Stimulated activated CD8-positive, alpha-beta memory T cell treated with anti-CD3 and anti-CD28 coated beads, Interleukin-2, amount 100 ng/mL, for 1 hour (primary cell): ENCODE measurements at regions not wholly inside any gene's neighbourhood (a gene's known extent, or its start where the extent isn't known, plus 50 kb on each side); places are given as distances from the start of the nearest gene placed in this dataset.

Source experiments
- DNase-seq, 2 donors: peaks; one replicate each; pipeline ENCODE4 v3.0.0-alpha.2; 2020; ENCODE audit warnings: low read depth in 2 of 2

DNA sequence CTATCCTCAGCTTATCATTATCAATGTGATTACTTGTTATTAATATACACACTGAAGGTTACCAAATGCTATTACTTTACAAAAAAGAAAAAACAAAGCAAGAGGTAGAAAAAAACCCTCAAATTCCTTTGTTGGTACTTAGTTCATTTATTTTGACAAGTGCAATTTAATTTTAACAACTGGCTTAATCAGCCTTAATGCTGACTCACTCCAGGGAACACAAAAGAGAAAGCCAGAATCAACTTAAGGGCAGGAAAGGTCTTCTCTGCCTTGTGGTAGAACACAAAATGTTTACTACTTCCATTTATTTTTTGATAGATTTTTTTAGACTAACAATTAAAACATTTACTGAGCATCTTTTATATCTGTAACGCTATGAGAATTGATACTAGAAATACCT, 417.1 kb downstream of the PCDH17 start:
- no peak for DNase-seq

DNA sequence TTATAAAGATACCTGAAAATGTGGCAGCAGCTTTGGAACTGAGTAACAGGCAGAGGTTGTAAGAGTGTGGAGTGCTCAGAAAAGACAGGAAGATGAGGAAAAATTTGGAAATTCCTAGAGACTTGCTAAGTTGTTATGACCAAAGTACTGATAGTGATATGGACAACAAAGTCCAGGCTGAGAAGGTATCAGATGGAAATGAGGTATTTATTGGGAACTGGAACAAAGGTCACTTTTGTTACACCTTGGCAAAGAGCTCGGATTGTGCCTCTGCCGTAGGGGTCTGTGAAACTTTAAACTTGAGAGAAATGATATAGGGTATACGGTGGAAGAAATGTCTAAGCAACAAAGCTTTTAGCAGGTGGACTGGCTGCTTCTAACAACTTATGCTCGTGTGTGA, 419.9 kb downstream of the PCDH17 start:
- no peak for DNase-seq

DNA sequence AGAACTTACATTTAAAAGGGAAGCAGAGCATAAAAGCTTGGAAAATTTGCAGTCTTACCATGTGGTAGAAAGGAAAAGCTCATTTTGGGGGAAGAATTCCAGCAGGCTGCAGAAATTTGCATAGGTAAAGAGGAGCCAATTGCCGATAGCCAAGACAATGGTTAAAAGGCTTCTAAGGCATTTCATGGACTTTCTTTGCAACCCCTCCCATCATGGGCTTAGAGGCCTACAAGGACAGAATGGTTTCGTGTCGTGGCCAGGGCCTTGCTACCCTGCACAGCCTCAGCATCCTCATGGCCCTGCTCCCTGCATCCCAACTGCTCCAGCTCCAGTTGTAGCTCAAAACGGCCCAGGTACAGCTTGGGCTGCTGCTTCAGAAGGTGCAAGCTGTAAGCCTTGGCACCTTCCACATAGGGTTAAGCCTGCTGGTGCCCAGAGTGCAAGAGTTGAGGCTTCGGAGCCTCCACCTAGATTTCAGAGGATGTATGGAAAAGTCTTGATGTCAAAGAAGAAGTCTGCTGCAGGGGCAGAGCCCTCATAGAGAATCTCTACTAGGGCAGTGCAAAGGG, 420.3 kb downstream of the PCDH17 start:
- no peak for DNase-seq

DNA sequence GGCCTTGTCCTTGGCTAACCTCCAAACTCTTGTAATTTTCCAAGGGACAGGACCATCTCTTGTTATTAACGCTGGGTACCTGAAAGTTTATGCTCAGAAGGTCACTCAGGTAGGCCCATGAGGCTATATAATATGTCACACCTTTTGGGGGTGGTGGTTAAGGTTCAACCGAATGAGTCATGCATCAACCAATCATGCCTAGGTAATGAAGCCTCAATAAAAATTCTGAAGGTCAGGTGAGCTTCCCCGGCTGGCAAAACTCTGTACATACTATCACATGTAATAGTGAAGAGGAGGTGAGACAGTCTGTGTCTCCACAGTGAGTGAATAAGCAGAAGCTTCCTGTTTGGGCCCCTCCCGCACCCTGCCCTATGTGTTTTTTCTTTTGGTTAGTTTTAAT, 424.9 kb downstream of the PCDH17 start:
- no peak for DNase-seq

DNA sequence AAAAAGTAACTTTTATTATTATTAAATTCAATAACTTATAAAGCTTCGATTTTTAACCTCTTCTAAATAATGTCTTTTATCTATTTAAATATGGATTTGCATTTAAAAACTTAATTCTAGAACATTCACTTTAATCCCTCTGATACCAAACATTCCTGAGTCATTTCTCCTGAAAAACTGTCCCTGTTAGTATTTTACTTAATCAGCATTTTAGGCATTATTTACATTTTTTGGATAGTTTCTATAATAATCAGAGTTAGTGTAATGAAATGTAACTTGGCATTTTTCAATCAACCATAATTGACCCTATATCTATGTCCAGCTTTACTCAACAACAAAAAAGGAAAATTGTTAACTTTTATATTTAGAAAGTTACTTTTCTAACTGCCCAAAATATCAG, 428.1 kb downstream of the PCDH17 start:
- DNase-seq, result no peak

DNA sequence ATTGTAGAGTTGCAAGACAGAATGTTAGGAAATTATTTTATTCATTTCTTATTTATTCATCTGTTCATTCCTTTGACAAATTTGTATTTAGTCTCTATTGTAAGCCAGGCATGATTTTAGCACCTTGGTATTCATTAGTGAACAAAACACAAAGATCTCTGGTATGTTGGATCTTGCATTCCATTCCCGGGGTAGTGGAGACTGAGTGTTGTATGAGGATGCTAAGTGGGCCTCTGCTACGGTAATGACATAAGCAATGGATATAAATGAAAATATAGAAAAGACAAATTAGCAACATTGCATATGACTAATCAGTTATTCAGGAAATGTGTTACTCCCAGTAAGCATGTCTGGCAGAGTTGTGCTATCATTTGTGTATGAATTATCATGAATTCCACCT, 449.3 kb downstream of the PCDH17 start:
- DNase-seq, result no peak

DNA sequence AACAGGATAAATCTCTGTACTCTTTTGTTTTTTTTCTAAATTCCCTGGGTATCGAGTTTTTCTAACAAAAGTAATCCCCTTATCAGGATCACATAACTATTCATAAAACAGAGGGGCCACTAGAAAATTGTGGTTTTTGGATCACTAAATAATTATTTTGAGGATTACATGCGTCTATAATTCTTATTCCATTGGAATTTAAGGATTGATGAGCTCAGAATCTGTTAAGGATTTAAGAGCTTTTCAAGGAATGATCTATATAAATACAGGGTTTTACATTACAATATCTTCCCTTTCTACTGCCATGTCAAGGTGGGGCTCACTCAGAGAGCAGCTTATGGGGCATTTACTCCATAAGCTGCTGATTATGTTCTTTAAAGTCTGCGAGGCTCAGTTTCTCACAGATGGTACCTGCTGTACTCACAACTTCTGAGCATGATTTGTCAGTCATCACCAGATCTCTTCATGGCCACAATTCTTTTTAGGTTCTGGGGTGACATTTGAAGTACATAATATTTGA, 449.8 kb downstream of the PCDH17 start:
- no peak for DNase-seq

DNA sequence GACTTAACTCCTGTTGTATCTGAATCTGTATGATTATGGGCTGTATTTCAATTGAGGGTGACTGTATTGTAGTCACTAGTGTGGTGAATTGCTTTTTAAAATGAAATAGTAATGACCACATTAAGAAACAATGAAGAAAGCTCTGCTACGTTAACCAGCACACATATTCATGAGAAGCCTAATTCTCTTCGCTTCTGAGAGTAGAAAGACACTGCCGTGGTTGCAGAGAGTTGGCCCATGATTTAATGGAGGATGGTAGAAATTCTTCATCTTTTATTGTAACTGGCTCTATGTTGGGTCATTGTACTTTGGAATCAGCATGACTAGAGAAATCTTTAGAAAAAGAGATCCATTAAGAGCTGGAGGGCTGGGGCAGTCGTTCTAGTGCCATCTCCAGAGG, 451.5 kb downstream of the PCDH17 start:
- DNase-seq, result no peak

DNA sequence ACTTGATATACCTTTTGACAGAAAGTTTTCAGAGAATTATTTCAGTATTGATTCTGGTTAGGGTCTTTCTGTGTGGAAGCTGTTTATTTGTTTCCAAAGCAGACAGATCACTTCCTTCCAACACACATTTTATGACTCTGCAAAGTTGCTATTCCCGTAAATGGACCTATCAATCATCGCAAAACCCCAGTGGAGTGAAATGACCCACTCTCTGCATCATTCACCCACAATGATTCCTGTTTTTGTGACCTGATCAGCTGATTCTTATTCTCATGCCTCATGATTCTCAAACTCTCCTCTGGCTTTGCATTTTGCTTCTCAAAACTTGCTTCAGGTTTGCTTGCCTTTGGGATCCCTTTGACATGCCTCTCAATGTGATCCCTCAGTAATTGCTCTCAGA, 453.7 kb downstream of the PCDH17 start:
- no peak for DNase-seq

DNA sequence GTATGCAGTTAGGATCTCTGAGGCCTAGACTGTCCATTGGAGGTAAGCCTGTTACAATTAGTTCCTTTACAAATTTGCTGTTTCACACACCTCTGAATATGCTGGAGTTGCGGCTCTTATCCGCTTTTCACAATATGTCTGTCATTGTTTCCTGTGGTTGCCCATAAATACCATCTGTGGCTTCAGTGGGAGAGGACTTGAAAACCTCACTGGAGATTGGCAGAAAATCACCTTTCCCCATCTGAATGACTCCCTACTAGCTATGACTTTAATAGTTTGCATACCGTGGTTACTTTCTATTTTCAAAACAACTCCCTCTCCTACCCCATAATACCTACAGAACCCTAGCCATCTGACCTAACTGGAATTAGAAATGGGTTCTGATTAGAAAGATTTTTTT, 454.3 kb downstream of the PCDH17 start:
- no peak for DNase-seq

DNA sequence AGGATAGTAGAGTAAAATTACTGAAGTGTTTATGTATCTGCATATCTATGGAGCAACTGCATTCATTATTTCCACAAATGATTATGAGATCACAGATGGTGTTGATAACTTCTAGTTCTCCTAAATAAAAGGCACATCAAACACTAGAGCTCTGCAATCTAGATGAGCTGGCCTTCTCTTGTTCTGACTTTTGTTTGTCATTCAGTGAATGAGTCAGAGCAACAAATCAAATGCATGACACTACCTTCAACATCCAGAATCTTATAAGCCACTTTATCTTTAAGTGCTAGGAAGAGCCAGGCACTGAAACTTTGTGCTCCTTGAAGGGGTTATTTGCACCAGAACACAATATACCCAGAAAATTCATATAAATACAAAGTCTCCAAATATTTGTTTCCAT, 456.0 kb downstream of the PCDH17 start:
- DNase-seq, result no peak

DNA sequence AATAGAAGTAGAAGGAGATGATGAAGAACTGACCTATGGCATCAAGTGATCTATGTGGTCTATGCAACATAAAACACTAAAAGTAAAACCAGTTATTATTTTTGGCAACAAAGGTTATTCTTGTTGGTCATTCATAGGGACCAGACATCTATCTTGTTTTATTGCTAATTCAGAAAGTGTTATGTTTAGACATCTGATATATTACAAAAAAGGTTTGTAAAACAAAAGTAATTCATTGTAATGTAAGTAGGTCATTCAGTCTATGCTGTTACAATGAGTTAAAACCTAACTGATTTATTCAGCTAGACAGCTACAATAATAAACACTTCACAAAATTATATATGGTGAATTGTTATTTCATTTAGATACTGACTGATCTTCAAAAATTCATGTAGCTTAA, 461.9 kb downstream of the PCDH17 start:
- DNase-seq, result no peak

DNA sequence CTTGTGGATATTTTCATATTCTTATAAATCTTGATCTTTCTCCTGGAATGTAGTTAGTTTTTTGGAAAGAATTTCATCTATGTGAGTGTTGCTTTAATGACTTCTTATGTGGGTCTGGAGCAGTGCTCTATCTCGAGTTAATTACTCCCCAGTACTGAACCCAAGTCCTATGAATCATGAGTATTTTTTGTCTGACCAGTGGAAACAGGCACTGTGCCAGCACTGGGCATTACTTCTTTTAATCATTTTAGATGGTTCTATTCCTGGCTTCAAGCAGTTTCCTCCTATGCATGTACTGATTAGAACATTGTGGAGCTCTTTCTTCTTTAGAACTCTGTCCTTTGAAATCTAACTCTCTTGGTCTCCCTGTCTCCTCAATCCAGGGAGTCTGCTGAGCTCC, 466.3 kb downstream of the PCDH17 start:
- no peak for DNase-seq

DNA sequence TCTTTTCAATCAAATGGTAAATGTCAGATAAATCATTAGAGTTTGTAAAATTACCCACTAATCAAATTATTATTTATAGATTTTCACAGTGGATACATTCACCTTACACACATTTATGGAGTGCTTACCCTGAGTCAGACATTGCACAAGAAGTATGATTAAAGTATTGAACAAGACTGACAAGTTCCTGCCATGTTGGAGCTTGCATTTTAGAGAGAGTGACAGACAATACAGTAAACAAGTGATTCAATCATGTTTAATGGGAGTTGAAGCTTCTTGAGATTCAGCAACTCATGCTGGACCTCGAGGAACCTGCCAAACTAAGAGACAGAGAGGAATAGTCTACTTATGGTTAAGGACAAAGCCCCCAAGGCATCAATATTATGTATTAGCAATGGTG, 487.8 kb downstream of the PCDH17 start:
- no peak for DNase-seq

DNA sequence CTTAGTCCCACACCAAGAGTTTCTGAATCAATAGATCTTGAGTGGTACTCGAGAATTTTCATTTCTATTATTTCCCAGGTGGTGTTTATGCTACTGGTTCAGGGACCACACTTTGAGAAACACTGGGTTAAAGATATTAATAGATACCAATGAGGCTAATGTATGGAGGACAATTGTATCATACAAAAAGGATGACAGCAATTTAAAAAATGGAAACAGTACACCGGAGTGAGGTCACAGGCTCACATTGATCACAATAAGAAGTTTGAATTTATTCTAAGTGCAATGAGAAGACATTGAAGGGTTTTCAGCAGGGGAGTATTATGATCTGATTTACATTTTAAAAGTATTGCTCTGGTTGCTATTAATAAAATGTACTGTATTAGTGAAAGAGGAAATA, 488.3 kb downstream of the PCDH17 start:
- no peak for DNase-seq

DNA sequence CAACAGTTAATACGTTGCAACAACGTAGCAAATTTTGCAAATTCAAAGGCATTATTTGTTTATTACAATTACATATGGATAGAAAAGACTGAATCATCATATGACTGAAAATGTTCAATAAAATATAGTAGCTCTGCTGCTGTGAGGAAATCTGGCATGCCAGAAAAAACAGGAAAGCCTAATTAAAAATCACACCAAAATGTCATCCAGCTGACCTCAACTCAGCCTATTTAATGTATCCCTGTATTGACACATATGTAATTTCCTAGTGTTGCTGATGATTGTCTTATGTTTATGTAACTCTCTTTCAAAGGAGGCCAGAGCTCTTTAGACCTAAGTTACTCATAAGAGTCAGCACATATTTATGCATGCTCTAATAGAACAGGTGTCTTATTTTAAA, 495.0 kb downstream of the PCDH17 start:
- DNase-seq, result no peak

DNA sequence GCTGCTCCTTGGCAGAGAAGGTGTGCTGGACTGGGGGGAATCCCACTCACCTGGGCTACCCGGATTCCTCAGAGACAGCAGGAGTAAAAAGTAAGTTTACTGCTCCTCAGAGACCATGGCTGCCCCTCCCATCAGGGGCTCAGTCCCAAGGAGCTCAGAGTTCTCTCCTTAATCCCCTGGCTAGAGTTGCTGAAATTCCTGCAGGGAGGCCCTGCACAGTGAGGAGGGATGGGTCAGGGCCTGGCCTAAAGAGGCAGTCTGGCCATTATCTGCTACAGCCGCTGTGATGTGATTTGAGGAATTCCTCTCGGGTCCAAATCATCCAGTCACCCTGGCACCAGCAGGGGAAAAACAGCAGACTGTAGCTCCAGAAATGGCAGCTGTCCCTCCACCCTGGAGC, 502.5 kb downstream of the PCDH17 start:
- no peak for DNase-seq

DNA sequence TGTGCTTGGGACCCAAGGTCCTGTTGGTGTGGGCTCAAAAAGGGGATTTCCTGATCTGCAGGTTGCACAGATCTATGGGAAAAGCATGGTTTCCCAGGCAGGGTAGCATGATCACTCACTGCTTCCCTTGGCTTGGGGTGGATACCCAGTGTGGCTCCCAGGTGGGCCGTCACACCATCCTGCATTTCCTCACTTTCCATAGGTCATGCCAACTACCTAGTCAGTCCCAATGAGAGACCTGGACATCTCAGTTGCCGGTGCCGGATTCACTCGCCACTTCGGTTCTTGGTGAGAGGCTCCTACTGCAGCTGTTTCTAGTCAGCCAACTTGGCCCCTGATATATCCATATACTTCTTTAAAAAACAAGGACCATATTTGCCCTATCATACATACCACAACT, 503.0 kb downstream of the PCDH17 start:
- DNase-seq, result no peak

DNA sequence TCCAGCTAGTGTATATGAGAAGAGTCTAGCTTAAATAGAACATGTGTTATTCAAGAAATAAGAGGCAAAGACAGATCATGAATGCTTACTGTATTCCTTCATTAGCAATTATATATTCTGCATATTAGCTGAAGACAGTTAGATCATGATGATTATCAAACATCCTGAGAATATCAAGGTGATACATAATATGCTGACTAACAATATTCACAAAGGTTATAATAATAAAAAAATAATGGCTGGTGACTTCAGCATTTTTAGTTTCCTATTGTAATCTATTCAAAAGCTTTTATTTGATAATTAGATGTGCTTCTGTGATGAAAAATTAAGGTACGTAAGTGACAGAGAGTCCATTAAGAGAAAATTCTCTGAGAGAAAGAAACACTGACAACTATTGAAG, 511.4 kb downstream of the PCDH17 start:
- DNase-seq, result no peak

DNA sequence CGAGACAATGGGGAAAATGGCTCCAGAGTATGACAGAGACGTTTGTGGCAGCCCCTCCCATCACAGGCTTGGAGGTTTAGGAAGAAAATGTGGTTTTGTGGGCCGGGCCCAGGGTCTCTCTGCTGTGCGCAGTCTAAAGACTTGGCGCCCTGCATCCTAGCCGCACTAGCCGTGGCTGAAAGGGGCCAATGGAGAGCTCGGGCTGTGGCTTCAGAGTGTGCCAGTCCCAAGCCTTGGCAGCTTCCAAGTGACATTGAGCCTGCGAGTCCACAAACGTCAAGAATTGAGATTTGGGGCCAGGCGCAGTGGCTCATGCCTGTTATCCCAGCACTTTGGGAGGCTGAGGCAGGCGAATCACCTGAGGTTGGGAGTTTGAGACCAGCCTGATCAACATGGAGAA, 513.1 kb downstream of the PCDH17 start:
- no peak for DNase-seq

DNA sequence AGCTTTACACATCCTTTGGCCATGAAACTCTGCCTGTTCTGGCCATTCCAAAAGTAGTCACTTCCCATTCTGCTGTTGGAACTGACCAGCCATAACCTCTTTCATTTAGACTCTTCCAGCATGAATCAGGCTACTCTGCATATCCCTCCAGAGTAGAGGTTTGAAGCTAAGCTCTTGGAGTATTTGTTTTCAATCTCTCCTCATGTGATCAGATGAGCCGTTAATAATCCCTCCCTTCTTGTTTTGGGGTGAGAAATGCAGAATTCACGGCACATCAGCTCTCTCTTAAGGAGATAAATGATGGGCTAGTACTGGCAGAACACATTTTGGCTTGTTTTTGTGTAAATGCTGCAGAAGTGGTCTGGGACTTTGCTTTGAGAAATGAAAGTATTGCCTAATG, 519.9 kb downstream of the PCDH17 start:
- no peak for DNase-seq

DNA sequence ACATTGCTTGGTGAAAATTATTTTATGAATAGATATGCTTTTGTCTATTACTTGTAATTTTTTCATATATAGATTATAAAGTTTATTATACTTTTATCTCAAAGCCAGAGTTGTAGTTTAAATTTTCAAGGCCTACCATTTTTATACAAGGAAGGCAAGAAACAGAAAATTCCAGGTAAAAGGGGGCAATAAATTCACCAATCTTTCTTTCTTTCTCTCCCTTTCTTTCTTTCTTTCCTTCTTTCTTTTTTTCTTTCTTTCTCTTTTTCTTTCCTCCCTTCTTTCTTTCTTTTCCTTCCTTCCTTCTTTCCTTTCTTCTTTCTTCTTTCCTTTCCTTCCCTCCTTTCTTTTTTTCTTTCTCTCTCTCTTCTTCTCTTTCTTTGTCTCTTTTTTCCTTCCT, 529.4 kb downstream of the PCDH17 start:
- DNase-seq, result no peak

DNA sequence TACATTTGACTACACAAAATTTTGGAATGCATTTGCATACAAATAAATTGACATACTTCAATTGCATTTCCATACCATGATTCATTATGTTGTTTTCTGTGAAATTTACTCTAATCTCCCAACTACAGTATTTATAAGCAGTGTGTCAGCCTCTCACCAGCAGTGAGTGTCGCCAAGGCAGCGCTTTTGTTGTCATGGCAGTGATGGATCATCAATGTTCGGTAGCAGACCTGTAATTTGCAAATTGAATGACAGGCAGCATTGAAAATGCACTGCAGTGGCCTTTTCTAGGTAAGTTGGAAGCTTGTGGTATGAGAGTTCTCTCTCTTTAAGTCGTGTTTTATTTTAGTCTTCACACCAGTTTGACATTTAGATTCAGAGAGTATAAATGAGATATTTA, 534.1 kb downstream of the PCDH17 start:
- no peak for DNase-seq

DNA sequence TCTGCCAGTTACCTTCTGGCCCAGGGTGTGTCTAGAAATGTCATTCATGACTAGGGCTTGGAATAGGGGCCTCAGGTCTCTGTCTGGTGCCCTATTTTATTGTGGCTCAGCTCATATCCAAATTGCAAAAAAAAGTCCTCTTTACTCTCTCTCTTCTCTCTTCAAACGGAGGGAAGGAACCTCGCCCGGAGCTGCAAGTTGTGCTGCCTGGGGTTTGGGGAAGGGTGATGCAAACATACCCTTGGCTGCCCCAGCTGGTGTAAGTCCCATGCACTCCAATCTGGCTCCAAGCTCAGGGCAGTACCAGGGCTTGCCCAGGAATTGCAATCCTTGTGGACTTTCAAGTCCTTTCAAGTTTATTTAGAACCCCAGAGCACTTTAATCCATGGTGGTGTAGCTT, 549.6 kb downstream of the PCDH17 start:
- no peak for DNase-seq

DNA sequence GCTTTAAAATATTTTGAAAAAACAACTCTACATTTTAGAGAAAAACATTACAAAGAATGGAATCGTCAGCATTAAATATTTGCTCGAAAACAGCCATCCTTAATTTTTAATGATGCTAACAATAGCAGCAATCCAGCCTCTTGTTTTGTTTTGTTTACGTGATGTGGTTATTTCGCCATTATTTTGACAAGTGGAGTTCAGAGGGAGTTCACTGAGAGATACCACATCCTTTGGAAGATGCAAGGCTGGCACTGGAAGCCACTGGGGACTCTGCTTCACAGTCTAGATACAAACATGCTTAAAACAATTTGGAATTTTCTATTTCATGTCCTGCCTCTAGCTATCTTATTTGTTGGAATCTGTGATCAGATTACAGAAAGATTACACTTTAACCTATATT, 556.3 kb downstream of the PCDH17 start:
- no peak for DNase-seq
